ENCODE measurements at regions not wholly inside any gene's neighbourhood (a gene's known extent, or its start where the extent isn't known, plus 50 kb on each side); places are given as distances from the start of the nearest gene placed in this dataset.
"Not testable (repeated sequence)": the region's sequence is repeated elsewhere in the genome, so short reads cannot be mapped to it uniquely, and the experiment has no call there.

- peak; percentile 56 to 94 (median 69) for DNase-seq
- intact Hi-C loops (cut with DNase I) = no loop called here
Observed at GRCh38 chr5:68818057-68818695, 275.6 kb upstream of the SLC30A5 start.

GRCh38 chr5:68818870-68819269 lies 274.9 kb upstream of the SLC30A5 start:
- DNase-seq = no peak
- intact Hi-C loops (cut with DNase I) = no loop called here

GRCh38 chr5:68821056-68821455 lies 272.8 kb upstream of the SLC30A5 start:
- no peak for DNase-seq
- intact Hi-C loops (cut with DNase I) = no loop called here

GRCh38 chr5:68822796-68823195 lies 271.0 kb upstream of the SLC30A5 start:
- DNase-seq = no peak
- intact Hi-C loops (cut with DNase I) = no loop called here

GRCh38 chr5:68823301-68823700 lies 270.5 kb upstream of the SLC30A5 start:
- intact Hi-C loops (cut with DNase I) = no loop called here
- DNase-seq = no peak

GRCh38 chr5:68830377-68830898 lies 263.4 kb upstream of the SLC30A5 start:
- intact Hi-C loops (cut with DNase I) = no loop called here
- DNase-seq = no peak

- intact Hi-C loops (cut with DNase I) = no loop called here
Observed at GRCh38 chr5:68834491-68834981, 259.3 kb upstream of the SLC30A5 start.

GRCh38 chr5:68838157-68838718 lies 255.6 kb upstream of the SLC30A5 start:
- no peak for DNase-seq
- intact Hi-C loops (cut with DNase I) = no loop called here

More at GRCh38 chr5:68834491-68834981, 259.3 kb upstream of the SLC30A5 start:
- DNase-seq = no peak

- DNase-seq = no peak
- intact Hi-C loops (cut with DNase I) = no loop called here
Observed at GRCh38 chr5:68839019-68839552, 254.7 kb upstream of the SLC30A5 start.

- intact Hi-C loops (cut with DNase I) = no loop called here
- no peak for DNase-seq
Observed at GRCh38 chr5:68843624-68844364, 250.0 kb upstream of the SLC30A5 start.

- DNase-seq = no peak
- intact Hi-C loops (cut with DNase I) = no loop called here
Observed at GRCh38 chr5:68845131-68845530, 248.7 kb upstream of the SLC30A5 start.

- intact Hi-C loops (cut with DNase I) = no loop called here
- no peak for DNase-seq
Observed at GRCh38 chr5:68846828-68847227, 247.0 kb upstream of the SLC30A5 start.

GRCh38 chr5:68848091-68848490 lies 245.7 kb upstream of the SLC30A5 start:
- intact Hi-C loops (cut with DNase I) = no loop called here
- DNase-seq = no peak

GRCh38 chr5:68849103-68849502 lies 244.7 kb upstream of the SLC30A5 start:
- intact Hi-C loops (cut with DNase I) = no loop called here
- no peak for DNase-seq

- intact Hi-C loops (cut with DNase I) = no loop called here
- no peak for DNase-seq
Observed at GRCh38 chr5:68849906-68850305, 243.9 kb upstream of the SLC30A5 start.

GRCh38 chr5:68861099-68861498 lies 232.7 kb upstream of the SLC30A5 start:
- no peak for DNase-seq
- intact Hi-C loops (cut with DNase I) = no loop called here

GRCh38 chr5:68862560-68862959 lies 231.3 kb upstream of the SLC30A5 start:
- DNase-seq = no peak
- intact Hi-C loops (cut with DNase I) = no loop called here

- DNase-seq = peak in 2 of 10 donors; percentile 52 to 78
- intact Hi-C loops (cut with DNase I) = not testable (repeated sequence)
Observed at GRCh38 chr5:68865192-68865591, 228.6 kb upstream of the SLC30A5 start.

- intact Hi-C loops (cut with DNase I) = no loop called here
- DNase-seq = no peak
Observed at GRCh38 chr5:68872088-68872839, 221.6 kb upstream of the SLC30A5 start.

GRCh38 chr5:68873198-68873597 lies 220.6 kb upstream of the SLC30A5 start:
- no peak for DNase-seq

More at GRCh38 chr5:68873198-68873597, 220.6 kb upstream of the SLC30A5 start:
- intact Hi-C loops (cut with DNase I) = no loop called here
